ENCODE measurements at regions not wholly inside any gene's neighbourhood (a gene's known extent, or its start where the extent isn't known, plus 50 kb on each side); places are given as distances from the start of the nearest gene placed in this dataset.

GRCh38 chr18:69109686-69110085 is 291.0 kb upstream of the DOK6 start:
- no peak for DNase-seq (ENCODE audit: low spot score)

- DNase-seq (ENCODE audit: low spot score) = no peak
These were observed 279.9 kb upstream of the DOK6 start for GRCh38 chr18:69120833-69121232.

- DNase-seq (ENCODE audit: low spot score) = no peak
These were observed 277.3 kb upstream of the DOK6 start for GRCh38 chr18:69123421-69123820.

DNA sequence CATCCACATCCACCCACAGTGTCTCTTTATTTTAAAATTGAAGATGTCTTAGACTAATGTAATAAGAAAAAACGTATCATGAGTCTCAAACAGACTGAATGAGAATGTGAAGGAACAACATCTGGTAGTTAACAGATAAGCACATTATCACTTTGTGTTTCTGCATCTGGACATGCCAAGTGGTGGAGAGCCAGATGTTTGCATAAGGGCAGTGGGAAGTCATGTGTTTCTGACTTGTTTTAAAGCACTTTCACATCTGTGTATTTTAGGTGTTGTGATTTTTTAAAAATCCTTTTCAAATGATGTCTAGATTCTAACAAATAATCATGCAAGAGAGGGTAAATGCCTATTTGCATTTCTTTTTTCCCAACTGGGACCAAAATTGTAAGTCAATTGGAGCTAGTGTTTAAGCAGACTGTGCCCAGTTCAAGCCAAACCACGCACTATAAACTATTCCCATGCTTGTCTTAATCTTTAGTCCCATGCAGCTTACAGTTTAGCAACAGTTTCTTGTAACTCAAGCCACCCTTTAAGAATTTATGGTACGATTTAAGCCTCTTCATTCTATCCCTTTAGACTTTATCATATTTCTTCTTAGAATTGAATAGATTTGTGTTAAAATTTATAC is 272.7 kb upstream of the DOK6 start:
- DNase-seq (ENCODE audit: low spot score) = peak; percentile 57

DNA sequence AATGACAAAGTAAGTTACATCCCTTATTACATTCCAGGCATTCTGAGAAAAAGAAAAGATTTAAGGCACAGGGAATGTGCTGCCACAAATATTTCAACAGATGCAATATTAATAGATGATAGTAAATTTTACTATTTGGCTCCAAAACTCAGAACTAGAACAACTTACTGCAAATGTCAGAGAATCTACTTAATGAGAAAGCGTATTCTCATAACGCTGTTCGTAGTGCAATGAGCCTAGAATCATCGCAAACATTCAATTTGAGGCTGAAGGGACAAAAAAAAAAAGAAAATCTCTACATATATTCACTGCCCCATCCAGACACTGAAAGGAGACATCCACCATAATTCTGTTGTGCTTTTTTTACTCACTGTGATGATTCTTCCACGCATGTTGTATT is 272.1 kb upstream of the DOK6 start:
- DNase-seq (ENCODE audit: low spot score) = no peak

DNA sequence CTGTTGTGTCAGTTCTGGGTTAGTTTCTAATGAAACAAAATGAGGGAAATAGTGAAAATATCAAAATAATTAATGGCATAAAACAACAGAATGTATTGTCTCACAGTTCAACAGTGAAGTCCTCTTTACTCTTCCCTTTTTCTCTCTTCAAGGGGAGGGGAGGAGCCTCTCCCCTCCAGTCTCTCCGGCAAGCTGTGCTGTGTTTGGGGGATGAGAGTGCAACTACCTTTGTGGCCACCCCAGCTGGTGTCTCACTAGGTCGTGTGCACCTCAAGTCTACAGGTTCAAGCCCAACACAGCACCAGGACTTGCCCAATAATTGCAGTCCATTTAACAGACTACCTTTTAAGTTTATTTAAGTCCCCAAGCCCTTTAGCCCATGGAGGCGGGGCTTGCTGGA is 271.7 kb upstream of the DOK6 start:
- DNase-seq (ENCODE audit: low spot score) = no peak

DNA sequence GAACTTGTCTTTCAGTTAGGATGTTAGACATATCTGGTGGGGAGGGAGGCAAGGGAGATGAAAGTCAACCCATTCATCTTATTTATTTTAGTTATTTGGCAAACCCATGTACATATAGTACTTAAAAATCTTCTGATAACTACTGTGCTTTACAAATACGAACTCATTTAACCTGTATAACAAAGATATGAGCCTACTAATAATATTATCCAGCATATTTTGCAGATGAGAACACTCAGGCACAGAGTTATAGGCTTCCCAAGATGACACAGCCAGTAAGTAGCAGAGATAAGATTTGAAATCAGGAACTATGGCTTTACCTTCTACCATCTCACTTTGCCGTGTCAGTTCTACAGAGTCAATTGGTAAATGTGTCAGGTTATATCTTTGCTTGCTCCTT is 262.6 kb upstream of the DOK6 start:
- DNase-seq (ENCODE audit: low spot score) = no peak

DNA sequence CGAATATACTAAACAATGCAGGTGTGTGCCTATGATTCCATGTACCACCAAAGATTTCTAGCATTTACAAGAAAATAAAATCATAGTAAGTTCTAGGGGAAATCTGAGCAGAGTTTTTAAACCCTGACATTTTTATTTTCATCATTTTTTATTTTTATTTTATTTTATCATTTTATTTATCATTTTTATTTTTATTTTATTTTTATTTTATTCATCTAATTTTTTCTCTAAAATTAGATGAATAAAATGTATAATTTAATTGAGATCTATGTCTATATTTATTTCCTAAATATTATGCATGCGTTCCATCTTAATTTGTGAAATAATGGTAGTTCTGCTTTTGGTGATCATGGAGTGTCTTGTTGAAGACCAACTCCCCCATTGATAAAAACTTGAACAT is 257.6 kb upstream of the DOK6 start:
- DNase-seq (ENCODE audit: low spot score) = no peak

DNA sequence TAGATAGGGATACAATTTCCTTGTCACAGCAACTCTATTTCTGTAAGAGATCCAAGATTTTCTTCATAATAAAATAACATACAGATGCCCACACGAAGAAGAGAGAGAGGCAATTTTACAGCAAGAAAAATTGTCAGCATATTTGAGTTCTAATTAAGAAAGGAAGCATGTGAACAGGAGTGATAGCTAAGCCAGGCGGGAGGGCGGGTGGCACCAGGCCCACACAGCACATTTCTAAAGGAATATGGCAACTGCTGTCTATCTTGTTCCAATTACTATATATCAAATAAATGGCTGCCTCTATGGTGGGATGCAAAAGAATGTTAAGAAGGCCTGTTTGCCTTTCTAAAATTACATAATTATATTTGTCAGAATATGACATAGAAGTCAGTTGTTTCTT is 248.3 kb upstream of the DOK6 start:
- DNase-seq (ENCODE audit: low spot score) = no peak

DNA sequence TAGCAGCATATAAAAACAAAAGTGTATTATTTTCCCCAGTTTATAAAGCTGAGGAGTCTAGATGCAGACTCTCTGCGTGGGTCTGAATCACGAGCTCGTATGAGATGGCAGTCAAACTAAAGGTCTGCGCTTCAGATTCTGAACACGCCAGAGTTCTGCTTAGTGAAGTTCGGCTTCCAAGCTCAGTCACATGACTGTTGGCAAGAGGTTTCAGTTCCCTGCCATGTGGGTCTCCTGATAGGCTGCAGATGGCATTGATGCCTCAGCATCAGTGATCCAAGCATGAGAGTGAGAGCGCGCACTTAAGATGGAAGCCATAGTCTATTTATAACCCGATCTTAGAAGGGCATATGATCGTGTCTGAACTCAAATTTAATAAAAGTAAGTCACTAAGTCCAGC is 242.8 kb upstream of the DOK6 start:
- no peak for DNase-seq (ENCODE audit: low spot score)

GRCh38 chr18:69158944-69159343 is 241.7 kb upstream of the DOK6 start:
- DNase-seq (ENCODE audit: low spot score) = no peak

- peak; percentile 34 for DNase-seq (ENCODE audit: low spot score)
These were observed 239.2 kb upstream of the DOK6 start for GRCh38 chr18:69161383-69162028.

- no peak for DNase-seq (ENCODE audit: low spot score)
These were observed 238.0 kb upstream of the DOK6 start for GRCh38 chr18:69162649-69163048.

GRCh38 chr18:69172046-69172445 is 228.6 kb upstream of the DOK6 start:
- DNase-seq (ENCODE audit: low spot score) = no peak

DNA sequence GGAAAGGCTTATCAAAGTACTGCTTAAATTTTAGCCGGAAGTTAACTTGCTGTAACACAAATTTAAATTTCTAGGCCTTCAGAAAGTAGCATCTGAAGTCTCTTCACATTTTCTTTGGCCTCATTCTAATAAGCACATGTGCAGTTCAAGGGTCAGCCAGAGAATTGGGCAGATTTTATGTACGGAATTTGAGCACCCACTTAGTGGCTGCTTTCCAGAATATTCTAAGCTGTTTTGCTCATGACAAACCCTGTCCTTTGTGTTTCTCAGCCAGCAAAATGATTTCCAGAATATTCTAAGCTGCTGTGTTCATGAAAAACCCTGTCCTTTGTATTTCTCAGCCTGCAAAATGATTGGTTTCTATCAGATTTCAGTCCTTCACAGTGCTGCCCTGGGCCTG is 225.0 kb upstream of the DOK6 start:
- no peak for DNase-seq (ENCODE audit: low spot score)

GRCh38 chr18:69176741-69177140 is 223.9 kb upstream of the DOK6 start:
- no peak for DNase-seq (ENCODE audit: low spot score)

GRCh38 chr18:69177702-69178101 is 223.0 kb upstream of the DOK6 start:
- DNase-seq (ENCODE audit: low spot score) = no peak

DNA sequence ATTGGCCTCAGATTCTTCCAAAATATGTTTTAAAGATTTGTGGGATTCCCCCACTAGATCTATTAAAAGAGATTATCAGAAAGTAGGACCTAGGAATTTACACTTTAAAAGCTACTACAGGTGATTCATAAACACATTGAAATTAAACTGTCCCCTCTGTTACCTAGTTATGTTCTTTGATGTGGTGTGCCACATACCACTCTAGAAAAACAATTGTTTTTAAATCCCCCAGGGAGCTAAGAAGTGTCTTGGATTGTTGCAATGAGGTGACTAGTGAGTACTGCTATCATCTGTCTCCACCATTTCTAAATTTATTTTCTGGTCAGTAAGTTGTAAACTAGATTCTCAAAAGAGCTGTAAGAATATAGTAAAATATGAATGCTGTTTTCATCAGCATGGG is 214.5 kb upstream of the DOK6 start:
- DNase-seq (ENCODE audit: low spot score) = no peak

DNA sequence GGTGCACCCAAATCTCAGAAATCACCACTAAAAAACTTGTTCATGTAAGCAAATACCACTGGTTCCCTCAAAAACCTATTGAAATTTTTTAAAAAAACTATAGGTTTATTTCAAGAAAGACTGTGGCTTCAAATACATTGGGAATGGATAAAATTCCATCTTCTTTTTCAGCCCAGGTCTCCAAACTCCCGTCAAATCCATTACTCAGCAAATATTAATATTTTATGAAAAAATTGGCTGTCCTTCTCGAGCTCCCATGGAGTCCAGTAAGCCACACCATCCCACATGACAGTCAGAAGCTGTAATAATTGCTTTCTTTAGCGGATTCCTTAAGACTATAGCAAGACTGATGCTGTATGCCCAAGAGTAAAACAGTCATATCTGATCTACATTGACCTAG is 204.4 kb upstream of the DOK6 start:
- no peak for DNase-seq (ENCODE audit: low spot score)

DNA sequence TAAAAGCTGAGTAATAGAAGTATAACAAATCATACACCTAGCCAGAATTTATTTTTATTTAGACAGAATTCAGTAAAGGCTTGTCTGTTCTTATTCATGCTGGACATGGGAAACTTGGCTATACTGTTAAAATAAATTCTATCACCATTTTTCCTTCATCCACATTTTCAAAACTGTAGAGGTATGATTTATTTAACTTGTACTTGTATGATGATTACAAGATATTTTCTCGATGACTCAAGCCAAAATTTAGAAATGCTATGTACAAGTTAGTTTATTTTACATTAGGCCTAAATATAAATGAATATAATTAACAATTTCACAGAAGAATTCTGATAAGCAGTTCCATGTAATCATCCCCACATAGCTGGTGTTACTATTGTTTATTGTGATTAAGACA is 194.8 kb upstream of the DOK6 start:
- DNase-seq (ENCODE audit: low spot score) = no peak

DNA sequence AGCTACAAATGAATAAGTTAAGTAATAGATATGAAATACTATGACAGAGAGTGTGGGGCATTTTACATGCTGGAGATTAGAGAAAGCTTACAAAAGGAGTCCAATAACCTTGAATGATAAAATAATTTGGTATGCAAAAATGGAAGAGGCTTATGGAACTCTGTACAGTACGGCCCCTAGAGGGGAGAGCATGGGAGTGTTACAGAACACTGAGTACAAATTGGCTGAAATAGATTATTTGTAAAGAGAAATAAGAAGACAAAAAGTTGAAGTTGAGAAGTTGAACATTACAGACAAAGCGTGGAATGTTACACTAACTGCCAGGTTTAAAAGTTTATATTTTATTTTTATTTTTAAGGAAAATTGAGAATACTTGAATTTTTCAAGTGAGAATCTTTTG is 192.1 kb upstream of the DOK6 start:
- no peak for DNase-seq (ENCODE audit: low spot score)

- no peak for DNase-seq (ENCODE audit: low spot score)
These were observed 190.9 kb upstream of the DOK6 start for GRCh38 chr18:69209761-69210160.

- peak; percentile 40 for DNase-seq (ENCODE audit: low spot score)
These were observed 186.8 kb upstream of the DOK6 start for GRCh38 chr18:69213842-69214241.

- no peak for DNase-seq (ENCODE audit: low spot score)
These were observed 185.5 kb upstream of the DOK6 start for GRCh38 chr18:69215161-69215560.

Data from umbilical cord (tissue), 1 donor.